ENCODE measurements at regions not wholly inside any gene's neighbourhood (a gene's known extent, or its start where the extent isn't known, plus 50 kb on each side); places are given as distances from the start of the nearest gene placed in this dataset.
"Not testable (repeated sequence)": the region's sequence is repeated elsewhere in the genome, so short reads cannot be mapped to it uniquely, and the experiment has no call there.

DNA sequence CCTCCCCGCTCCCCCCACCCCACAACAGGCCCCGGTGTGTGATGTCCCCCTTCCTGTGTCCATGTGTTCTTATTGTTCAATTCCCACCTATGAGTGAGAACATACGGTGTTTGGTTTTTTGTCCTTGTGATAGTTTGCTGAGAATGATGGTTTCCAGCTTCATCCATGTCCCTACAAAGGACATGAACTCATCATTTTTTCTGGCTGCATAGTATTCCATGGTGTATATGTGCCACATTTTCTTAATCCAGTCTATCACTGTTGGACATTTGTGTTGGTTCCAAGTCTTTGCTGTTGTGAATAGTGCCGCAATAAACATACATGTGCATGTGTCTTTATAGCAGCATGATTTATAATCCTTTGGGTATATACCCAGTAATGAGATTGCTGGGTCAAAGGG, 104.3 kb downstream of the MTPN start:
- not testable (repeated sequence) for H3K4me3 ChIP-seq (ENCODE audit: low read length); H3K4me3 Mint-ChIP-seq; H3K4me1 Mint-ChIP-seq; H3K9me3 ChIP-seq (ENCODE audit: control insufficient read depth, low read length); H3K27ac Mint-ChIP-seq; DNase-seq; H3K27ac ChIP-seq (ENCODE audit: low read depth, low read length); H3K36me3 ChIP-seq (ENCODE audit: control insufficient read depth, insufficient read depth, low read length); H3K27me3 ChIP-seq (ENCODE audit: control insufficient read depth, insufficient read depth, low read length, poor library complexity, severe bottlenecking); H3K9me3 Mint-ChIP-seq; H3K36me3 Mint-ChIP-seq (ENCODE audit: low read depth); H3K9ac ChIP-seq (ENCODE audit: extremely low read depth, low read length, poor library complexity, severe bottlenecking); H3K27me3 Mint-ChIP-seq (ENCODE audit: insufficient read depth); H3K4me1 ChIP-seq (ENCODE audit: control insufficient read depth, insufficient read depth, low read length)
- WGBS, 2 experiments (ENCODE audit: insufficient coverage in 1 of 2, insufficient read length in 1 of 2) = 86% methylated on average over 3 of the region's 4 CpGs; no CpG with 5 or more reads in 1 of the 2 experiments

GRCh38 chr7:135862586-135863340, 114.2 kb upstream of the FAM180A start:
- peaks cover 4% of the 10 kb centered on the region for H3K4me1 ChIP-seq (ENCODE audit: control insufficient read depth, insufficient read depth, low read length)
- WGBS, 2 experiments (ENCODE audit: insufficient coverage in 1 of 2, insufficient read length in 1 of 2) = 61 to 69% methylated on average over 8 of the region's 8 CpGs
- peak overlapping the region; percentile 60 for H3K4me3 ChIP-seq (ENCODE audit: low read length)
- Mint-ChIP-seq H3K4me1 (peaks cover 18% of the 10 kb centered on the region), H3K36me3 (ENCODE audit: low read depth) (peaks cover 2% of the 10 kb centered on the region), H3K9me3 (peaks cover 22% of the 10 kb centered on the region), H3K27ac (peak overlapping the region; percentile 6), H3K4me3 (no peak overlapping the region), H3K27me3 (ENCODE audit: insufficient read depth) (peaks cover 5% of the 10 kb centered on the region)
- no peak overlapping the region for H3K9ac ChIP-seq (ENCODE audit: extremely low read depth, low read length, poor library complexity, severe bottlenecking)
- peaks cover 27% of the 10 kb centered on the region for H3K9me3 ChIP-seq (ENCODE audit: control insufficient read depth, low read length)
- peak; percentile 69 for DNase-seq
- H3K27me3 ChIP-seq (ENCODE audit: control insufficient read depth, insufficient read depth, low read length, poor library complexity, severe bottlenecking) = no peaks in the 10 kb centered on the region
- TF ChIP-seq, protein P1, sequence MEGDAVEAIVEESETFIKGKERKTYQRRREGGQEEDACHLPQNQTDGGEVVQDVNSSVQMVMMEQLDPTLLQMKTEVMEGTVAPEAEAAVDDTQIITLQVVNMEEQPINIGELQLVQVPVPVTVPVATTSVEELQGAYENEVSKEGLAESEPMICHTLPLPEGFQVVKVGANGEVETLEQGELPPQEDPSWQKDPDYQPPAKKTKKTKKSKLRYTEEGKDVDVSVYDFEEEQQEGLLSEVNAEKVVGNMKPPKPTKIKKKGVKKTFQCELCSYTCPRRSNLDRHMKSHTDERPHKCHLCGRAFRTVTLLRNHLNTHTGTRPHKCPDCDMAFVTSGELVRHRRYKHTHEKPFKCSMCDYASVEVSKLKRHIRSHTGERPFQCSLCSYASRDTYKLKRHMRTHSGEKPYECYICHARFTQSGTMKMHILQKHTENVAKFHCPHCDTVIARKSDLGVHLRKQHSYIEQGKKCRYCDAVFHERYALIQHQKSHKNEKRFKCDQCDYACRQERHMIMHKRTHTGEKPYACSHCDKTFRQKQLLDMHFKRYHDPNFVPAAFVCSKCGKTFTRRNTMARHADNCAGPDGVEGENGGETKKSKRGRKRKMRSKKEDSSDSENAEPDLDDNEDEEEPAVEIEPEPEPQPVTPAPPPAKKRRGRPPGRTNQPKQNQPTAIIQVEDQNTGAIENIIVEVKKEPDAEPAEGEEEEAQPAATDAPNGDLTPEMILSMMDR (conservative IDR thresholded peaks at IDR 0.05) = no peak
- H3K36me3 ChIP-seq (ENCODE audit: control insufficient read depth, insufficient read depth, low read length) = no peaks in the 10 kb centered on the region
- H3K27ac ChIP-seq (ENCODE audit: low read depth, low read length) = no peak overlapping the region

DNA sequence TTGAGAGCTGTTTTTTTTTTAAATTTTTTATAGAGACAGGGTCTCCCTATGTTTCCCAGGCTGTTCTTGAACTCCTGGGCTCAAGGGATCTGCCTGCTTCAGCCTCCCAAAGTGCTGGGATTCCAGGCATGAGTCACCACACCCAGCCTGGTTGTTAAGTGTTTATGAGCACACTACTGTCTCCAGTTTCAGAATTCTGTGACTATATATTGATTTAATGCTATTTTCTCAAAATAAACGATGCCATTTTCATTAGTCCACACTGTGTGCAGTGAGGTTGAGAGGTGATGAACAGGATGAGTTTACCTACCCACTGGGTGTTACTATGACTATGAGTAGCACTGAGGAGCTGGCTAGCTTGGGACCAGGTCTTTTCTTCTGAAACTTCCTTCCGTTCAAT, 110.9 kb upstream of the FAM180A start:
- H3K9me3 ChIP-seq (ENCODE audit: control insufficient read depth, low read length) = peaks cover 31% of the 10 kb centered on the region
- H3K27ac Mint-ChIP-seq = no peak overlapping the region
- WGBS, 2 experiments (ENCODE audit: insufficient coverage in 1 of 2, insufficient read length in 1 of 2) = 86 to 96% methylated on average over 2 of the region's 2 CpGs
- peaks cover 2% of the 10 kb centered on the region for H3K36me3 Mint-ChIP-seq (ENCODE audit: low read depth)
- peaks cover 18% of the 10 kb centered on the region for H3K4me1 Mint-ChIP-seq
- H3K9ac ChIP-seq (ENCODE audit: extremely low read depth, low read length, poor library complexity, severe bottlenecking) = no peak overlapping the region
- H3K36me3 ChIP-seq (ENCODE audit: control insufficient read depth, insufficient read depth, low read length) = no peaks in the 10 kb centered on the region
- no peak for DNase-seq
- H3K4me3 ChIP-seq (ENCODE audit: low read length) = no peak overlapping the region
- H3K9me3 Mint-ChIP-seq = peaks cover 25% of the 10 kb centered on the region
- H3K27me3 Mint-ChIP-seq (ENCODE audit: insufficient read depth) = peaks cover 3% of the 10 kb centered on the region
- H3K27me3 ChIP-seq (ENCODE audit: control insufficient read depth, insufficient read depth, low read length, poor library complexity, severe bottlenecking) = no peaks in the 10 kb centered on the region
- TF ChIP-seq, protein P1 (conservative IDR thresholded peaks at IDR 0.05) = no peak
- no peak overlapping the region for H3K4me3 Mint-ChIP-seq
- H3K27ac ChIP-seq (ENCODE audit: low read depth, low read length) = no peak overlapping the region
- H3K4me1 ChIP-seq (ENCODE audit: control insufficient read depth, insufficient read depth, low read length) = peaks cover 4% of the 10 kb centered on the region
